LNCAP (cell line): ENCODE measurements at regions not wholly inside any gene's neighbourhood (a gene's known extent, or its start where the extent isn't known, plus 50 kb on each side); places are given as distances from the start of the nearest gene placed in this dataset.

Experiments
- CTCF ChIP-seq: fragments of 450-650 bp; IDR thresholded peaks from 2 replicates; pipeline ENCODE4 v1.5.1; 2017; ENCODE audit warnings: mild to moderate bottlenecking

DNA sequence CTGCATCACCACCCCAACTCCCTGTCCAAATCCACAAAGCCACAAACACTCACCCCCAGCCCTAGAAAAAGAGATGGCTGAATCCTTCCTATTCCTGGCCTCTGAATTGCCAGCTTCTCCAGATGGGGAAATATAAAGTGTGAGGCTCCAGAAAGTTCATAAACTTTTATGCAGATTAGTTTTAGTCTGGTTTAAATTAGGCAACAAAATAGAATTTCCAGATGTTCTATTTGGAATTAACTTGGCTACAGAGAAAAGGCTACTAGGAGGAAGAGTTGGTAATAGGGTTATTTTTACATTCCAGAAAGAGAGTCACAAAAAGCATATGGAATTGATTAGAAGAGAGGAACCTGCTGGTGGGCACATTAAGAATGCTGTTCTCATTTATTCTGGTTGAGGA lies 56.0 kb downstream of the EN1 start:
- TF ChIP-seq CTCF: no peak

GRCh38 chr2:118786746-118787145 lies 60.7 kb downstream of the EN1 start:
- no peak for TF ChIP-seq CTCF

- no peak for TF ChIP-seq CTCF
These were observed 62.6 kb downstream of the EN1 start for GRCh38 chr2:118784860-118785259.

- TF ChIP-seq CTCF: no peak
These were observed 68.1 kb downstream of the EN1 start for GRCh38 chr2:118779362-118779761.

DNA sequence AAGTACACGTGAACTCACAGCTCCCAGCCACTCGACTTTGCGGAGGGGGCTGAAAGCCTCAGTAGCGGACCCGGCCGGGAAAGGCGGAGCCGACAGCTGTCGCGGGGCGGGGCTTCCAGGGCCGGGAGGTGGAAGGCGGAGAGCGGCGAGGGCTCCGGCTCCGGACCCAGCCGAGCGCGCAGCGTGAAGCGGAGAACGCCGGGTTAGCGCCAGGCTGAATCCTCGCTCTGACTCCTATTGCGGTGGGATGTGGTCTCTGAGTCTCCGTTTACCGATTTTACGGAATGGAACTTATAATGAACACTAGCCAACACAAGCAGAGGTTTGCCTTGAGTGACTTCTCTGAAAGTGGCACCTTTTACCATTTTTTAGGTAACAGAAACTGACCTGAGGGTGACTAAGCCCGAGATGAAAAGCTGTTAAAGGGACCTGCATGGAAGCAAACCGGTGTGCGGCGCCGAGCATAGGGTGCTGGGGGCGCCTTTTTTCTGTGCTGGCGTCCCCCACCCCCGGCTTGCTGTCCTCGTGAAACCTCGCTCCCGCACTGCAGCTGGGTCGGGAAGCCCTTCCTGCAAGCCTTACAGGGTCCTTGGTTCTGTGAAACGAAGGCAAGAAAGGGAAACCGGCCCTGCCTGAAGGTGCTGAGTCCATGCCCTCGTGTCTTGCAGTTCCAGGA lies 72.9 kb downstream of the EN1 start:
- no peak for TF ChIP-seq CTCF

GRCh38 chr2:118773826-118774225 lies 73.6 kb downstream of the EN1 start:
- no peak for TF ChIP-seq CTCF

DNA sequence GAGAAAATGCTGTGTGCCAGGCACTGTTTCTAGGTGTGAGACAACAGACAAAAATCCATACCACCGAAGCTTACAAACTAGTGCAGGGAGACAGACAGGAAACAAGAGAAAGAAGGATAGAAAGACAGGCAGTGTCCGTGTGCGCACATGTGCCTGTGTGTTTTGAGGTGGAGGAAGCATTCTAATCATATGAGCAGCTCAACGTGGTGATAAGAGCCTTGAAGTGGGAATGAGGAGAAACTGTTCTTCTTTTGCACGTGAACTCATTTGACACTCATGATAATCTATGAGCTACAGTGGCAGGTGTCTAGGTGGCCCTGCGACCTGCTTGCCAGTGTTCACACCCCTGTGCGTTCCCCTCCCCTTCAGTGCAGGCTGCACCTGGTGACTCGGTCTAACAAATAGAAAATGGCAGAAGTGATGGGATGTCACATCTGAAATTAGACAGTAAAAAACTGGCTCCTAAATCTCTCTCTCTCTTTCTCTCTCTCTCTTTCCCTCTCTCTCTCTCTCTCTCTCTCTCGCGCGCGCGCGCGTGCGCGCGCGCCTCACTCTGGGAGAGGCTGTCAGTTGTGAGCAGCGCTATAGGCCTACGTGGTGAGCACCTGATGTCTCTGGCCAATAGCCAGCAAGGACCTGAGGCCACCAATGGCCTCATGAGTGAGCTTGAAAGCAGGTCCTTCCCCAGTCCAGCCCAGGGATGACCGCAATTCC lies 74.8 kb downstream of the EN1 start:
- TF ChIP-seq CTCF: no peak
